VCaP (cell line): ENCODE measurements at regions not wholly inside any gene's neighbourhood (a gene's known extent, or its start where the extent isn't known, plus 50 kb on each side); places are given as distances from the start of the nearest gene placed in this dataset.

ENCODE experiments used
- H3K27ac ChIP-seq: fragments of 450-650 bp; 2 replicates; pipeline ENCODE4 v1.5.1; 2017
- CTCF ChIP-seq: fragments of 450-650 bp; conservative IDR thresholded peaks from 2 replicates; pipeline ENCODE4 v1.5.1; 2017; ENCODE audit warnings: mild to moderate bottlenecking, moderate library complexity

GRCh38 chr2:194363878-194364277 lies 1293.1 kb upstream of the SLC39A10 start:
- H3K27ac ChIP-seq = no peak overlapping the region
- TF ChIP-seq CTCF = no peak

DNA sequence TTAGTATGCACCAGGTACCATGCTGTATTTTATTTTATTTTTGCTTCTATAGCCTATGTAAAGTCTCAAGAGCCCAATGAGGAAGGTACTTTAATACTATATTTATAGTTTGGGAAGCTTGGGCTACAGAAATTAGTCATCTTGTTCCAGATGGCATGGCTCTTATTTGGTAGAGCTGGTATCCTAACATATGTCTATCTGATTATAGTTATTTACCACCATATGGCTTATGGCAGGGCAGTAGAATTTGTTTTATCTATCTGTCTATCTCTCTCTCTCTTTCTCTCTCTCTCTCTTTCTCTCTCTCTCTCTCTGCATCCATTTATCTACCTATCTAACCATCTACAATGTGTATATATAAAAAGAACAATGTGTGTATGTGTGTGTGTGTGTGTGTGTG lies 1293.7 kb upstream of the SLC39A10 start:
- H3K27ac ChIP-seq = no peak overlapping the region
- TF ChIP-seq CTCF = no peak

GRCh38 chr2:194352505-194352904 lies 1304.5 kb upstream of the SLC39A10 start:
- H3K27ac ChIP-seq = no peak overlapping the region
- no peak for TF ChIP-seq CTCF

DNA sequence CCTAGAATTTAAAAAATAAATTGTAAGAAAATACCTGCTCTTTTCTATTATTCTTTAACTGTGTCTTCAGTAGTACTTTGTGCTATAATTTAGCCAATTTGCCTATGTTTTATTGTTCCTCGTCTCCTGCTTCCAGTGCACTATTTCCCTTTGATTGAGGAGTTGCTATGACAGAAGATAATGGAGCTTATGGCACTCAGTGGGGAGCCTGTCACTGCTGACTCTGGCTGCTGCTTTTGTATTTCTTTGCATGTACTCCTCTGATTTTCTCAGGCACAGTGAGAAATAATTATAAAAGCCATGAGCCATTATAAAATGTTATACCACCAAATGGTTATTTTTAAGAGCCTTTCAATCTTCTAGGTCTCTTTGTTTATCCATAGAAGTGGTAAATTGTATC lies 1310.8 kb upstream of the SLC39A10 start:
- no peak for TF ChIP-seq CTCF
- no peak overlapping the region for H3K27ac ChIP-seq

- no peak overlapping the region for H3K27ac ChIP-seq
- no peak for TF ChIP-seq CTCF
Measured at GRCh38 chr2:194345347-194345746, 1311.7 kb upstream of the SLC39A10 start.

GRCh38 chr2:194343167-194343566 lies 1313.9 kb upstream of the SLC39A10 start:
- no peak for TF ChIP-seq CTCF
- no peak overlapping the region for H3K27ac ChIP-seq

DNA sequence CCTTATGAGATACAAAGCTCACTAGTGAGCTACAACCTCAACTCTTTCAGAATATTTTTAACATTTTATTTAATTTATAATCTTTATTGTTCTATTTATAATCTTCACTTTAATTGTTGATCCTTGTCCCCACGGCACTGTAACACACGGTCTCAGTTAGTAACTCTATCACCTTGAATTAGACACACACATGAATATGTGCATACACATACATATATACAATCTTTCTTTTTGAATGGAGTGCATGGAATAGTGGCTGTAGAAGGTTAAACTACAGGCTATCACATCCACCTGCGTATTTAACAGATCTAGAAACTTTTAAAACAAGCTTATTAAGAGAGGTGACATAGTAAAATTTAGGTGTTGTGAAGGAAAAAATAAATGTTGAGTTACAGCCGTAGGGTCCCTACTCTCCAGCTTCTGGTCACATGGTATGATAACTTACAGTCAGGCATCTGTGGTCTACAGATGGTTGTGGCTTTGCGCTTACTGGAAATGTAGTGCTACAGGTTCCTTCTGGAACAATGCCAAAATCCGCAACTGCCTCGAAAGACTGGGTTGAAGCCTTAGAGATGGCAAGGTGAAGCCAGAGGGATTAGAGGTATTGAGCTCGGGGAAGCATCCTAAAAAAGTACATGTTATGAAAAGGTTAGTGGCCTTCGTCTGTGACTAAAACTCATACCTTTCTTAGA lies 1324.1 kb upstream of the SLC39A10 start:
- no peak overlapping the region for H3K27ac ChIP-seq
- TF ChIP-seq CTCF = no peak
